HG02973 (cell line): ENCODE measurements at regions not wholly inside any gene's neighbourhood (a gene's known extent, or its start where the extent isn't known, plus 50 kb on each side); places are given as distances from the start of the nearest gene placed in this dataset.

ENCODE experiments used
- ATAC-seq: cut with Tn5 transposase; IDR thresholded peaks from one replicate; pipeline ENCODE4 v1.9.1; 2021; ENCODE audit warnings: moderate library complexity; ENCODE audit not compliant: unreplicated experiment

- ATAC-seq, result no peak
These were observed 213.1 kb upstream of the RTL1 start for GRCh38 chr14:101116486-101117130.

DNA sequence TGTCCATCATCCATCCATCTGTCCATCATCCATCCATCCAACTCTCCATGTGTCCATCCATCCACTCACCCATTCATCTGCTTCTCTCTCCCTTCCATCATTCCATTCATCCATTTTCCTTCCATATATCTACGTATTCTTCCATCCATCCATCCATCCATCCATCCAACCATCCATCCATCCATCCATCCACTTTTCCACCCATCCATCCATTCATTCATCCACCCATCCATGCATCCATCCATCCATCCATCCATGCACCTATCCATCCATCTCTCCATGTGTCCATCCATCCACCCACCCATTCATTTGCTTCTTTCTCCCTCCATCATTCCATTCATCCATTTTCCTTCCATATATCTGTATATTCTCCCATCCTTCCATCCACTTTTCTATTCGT, 214.0 kb upstream of the RTL1 start:
- ATAC-seq, result no peak

DNA sequence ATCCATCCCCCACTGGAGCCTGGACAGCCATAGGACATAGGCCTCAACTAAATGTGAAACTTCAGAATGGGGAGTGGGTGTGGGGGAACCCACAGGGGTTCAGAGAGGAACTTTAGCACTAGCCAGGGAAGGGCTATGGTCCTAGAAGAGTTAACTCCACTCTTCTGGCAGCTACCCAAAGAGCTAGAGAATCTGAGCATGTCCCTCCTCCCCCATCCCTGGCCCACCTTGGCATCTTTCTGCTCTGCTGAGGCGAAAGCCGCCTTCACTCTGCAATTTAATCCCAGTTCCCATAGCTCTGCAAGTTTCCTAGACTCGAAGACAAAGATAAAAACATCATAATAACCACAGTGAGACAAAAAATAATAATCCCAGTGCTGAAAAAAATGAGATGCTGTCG, 214.7 kb upstream of the RTL1 start:
- no peak for ATAC-seq

GRCh38 chr14:101118746-101119591, 215.4 kb upstream of the RTL1 start:
- ATAC-seq, result no peak

DNA sequence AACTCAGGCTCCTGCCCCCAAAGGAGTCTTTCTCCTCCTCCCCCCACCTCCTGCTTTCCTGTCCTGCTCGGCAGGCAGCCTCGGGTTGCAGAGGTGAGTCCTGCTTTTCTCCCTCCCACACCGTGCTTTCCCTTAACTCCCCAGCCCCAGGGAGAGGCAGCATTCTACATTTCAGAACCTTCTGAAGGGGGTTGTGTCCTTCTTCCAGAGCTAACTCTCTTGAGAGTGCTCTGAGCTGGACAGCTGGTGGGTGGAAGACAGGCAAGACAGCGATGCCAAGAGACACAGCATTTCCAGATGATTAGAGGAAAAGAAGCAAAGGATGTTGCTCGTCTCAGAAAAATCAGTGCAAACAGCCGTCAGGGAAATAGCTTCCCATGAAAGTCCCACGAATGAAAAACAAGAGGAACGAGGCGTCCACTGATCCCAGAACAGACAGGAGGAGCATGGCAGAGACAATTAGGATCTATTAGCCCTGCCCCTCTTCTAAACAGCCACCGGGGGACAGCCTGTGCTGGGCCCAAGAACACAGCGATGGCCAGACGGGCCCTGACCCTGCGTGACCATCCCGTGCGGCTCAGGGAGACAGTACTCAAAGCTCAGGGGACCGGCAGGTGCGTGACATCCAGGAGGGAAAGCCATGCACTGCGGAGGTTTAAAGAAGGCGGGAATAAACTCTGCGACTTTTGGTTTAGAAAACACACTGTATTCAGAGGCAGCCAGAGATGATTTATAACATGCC, 216.5 kb upstream of the RTL1 start:
- ATAC-seq, result no peak

- ATAC-seq, result no peak
These were observed 217.4 kb upstream of the RTL1 start for GRCh38 chr14:101120641-101121507.

DNA sequence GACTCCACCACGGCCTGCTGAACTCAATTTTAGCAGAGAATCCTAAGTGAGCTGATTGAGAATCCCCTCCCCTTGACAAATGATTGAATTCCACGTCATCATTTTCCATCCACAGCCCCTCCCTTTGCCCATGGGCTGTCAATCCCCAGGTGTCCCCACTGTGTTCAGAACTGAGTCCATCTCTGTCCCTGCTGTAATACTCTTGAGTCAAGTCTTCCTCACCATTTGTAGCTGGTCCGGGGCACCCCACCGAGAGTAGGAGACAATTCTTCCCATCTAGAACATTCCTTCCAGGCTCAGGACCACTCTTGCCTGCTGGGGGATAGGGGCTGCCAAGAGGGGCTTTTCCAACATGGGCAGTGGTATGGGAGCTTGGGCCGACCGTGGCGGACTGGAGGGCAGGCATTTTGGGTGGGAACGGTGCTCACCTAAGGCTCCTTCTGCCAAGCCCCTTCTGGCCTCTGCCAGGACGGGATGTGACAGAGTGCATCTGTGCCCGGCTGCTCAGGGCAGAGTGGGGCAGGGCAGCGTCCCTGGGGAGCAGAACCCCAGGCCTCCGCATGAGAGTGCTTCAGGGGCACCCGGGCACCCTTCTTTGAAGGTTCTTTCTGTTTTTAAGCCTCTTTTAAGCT, 218.1 kb upstream of the RTL1 start:
- ATAC-seq, result no peak

DNA sequence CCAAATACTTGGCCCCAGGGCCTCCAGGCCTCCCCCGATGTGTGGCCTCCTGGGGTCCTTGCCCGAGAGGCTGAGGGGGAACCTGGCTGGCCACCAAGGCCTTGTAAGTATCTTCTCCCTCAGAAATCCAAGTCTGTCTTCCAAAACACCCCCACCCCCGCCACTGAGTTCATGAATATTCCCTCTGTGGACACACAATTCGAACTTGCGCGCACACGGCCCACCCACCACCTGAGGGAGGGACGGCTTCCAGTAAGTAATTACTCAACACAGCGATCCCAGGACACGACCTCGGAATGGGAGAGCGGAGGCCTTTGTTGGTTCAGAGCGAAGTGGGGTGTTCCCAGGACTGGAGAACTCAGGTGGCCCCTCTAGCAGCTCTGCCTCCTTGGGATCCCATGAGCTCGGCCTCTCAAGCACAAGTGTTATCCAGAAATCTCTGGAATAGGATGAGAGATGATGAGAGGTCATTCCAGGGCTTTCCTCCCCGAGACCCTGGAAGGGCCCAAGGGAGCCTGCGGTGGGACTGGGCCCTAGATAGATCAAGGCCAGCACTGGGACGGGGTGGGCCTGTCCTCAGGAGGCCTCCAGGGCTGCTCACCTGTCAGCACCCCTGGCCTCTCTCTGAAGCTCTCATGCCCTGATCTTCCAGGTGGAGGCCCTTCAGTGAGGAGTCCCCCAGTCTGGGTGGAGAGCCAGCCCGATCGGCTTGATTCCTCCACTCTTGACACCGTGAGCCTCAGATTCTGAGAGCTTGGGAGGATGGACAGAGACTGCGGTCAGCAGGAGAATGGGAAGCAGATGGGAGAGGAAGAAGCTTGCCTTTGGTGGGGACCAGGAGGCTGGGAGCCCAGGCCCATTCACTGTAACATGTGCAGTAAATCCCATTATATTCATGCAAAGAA, 219.0 kb upstream of the RTL1 start:
- ATAC-seq, result no peak

GRCh38 chr14:101123618-101124510, 220.3 kb upstream of the RTL1 start:
- ATAC-seq, result no peak

GRCh38 chr14:101124815-101125214, 221.3 kb upstream of the RTL1 start:
- ATAC-seq, result no peak

- ATAC-seq, result no peak
These were observed 221.8 kb upstream of the RTL1 start for GRCh38 chr14:101125313-101125712.

GRCh38 chr14:101125719-101126651, 222.5 kb upstream of the RTL1 start:
- ATAC-seq, result no peak

DNA sequence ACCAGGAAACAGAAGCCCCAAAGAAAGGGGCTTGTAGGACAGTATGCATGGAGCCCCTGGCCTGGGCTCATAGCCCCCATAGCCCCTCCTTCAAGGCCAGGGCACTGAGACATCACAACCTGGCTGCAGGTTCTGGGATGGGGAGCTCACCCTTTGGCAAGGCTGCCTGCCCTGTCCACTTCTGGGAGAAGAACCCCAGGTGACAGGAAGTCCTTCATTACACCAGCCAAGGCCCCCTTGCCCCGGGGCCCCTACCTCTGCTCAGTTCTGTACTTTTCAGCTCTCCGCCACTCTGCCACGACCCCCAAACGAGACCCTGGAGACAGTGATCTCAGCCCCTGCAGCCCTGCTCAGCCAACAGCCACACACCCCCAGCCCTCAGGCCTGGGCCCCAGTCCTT, 223.2 kb upstream of the RTL1 start:
- ATAC-seq, result no peak

- no peak for ATAC-seq
These were observed 223.7 kb upstream of the RTL1 start for GRCh38 chr14:101127224-101127623.

DNA sequence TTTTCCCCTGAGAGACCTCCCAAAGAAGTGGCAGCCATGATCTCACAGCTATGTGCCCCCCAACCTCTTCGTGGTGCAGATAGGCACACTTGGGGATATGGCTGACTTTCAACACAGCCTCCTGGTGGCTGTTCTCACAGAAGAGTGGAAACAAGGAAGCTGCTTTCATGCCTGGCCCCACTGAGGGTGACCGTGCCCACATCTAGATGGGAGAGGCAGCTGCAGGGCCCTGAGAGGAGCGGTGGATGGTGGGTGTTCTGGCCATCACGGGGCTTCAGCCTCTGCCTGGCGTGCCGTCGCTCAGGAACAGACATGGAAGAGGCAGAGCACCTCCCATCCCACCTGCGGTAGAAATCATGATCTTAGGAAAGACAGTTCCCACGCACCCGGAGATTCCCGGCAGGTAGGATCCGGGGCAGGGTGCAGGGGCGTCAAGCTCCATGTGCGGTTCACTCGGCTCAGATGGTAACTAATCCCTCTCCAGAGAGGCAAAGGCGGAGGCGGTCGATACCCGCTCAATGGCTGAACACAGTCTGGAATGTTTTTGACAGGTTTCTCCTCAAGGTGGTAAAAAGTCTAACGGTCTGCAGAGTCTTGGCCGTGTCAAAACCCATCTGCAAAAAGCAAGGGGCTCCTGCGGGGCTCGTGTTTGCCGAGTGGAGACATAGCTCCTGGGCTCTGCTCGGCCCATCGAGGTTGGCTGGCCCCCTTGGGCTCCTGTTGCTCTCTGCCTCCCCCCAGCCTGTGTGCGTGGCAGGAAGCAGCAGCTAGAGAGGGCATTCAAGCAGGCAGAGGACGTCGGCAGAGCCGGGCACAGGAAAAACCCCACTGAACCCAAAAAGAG, 225.2 kb upstream of the RTL1 start:
- no peak for ATAC-seq

DNA sequence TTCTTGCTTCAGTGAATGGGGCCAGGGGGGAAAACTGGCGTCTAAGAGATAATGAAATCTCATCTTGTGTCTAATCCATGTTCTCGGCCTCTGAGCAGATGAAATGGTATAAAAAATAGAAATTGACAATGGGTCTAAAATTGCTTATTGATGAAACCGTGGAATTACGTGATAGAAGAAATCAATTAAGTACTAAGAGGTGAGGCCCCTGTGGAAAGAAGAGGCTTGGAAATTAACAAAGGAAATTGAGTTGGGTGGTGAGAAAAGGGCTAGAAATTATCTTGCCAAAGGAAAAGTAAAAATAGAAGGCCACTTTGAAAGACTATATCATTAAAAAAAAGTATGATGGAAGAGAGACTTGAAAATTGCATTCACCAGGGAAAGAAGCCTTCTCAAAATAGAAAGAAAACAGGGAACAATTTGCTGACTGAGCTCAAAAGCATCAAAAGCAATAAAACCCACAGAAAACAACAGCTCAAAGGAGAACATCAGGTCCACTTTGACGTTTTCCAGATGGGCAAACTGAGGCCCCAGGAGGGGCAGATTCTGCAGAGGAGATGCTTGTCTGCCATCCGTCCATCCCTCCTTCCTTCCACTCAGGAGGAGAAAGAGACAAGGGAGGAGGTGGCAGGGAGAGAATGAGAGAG, 226.1 kb upstream of the RTL1 start:
- ATAC-seq, result no peak
